ENCODE measurements at regions not wholly inside any gene's neighbourhood (a gene's known extent, or its start where the extent isn't known, plus 50 kb on each side); places are given as distances from the start of the nearest gene placed in this dataset.

DNA sequence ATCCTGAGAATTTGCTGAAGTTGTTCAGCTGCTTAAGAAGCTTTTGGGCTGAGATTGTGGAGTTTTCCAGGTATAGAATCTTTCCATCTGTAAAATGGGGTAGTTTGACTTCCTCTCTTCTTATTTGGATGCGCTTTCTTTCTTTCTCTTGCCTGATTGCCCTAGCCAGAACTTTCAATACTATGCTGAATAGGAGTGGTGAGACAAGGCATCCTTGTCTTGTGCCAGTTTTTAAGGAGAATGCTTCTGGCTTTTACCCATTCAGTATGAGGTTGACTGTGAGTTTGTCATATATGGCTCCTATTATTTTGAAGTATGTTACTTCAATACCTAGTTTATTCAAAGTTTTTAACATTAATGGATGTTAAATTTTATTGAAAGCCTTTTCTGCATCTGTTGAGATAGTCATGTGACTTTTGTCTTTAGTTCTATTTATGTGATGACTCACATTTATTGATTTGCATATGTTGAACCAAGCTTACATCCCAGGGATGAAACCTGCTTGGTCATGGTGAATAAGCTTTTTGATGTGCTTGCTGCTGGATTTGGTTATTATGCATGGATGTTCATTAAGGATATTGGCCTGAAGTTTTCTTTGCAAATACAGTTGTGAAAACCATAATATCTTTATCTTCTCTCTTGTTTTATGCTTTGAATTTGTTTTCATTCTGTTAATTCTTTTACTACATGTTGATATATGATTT, 573.8 kb upstream of the NDST4 start:
- no peak for TF ChIP-seq POLR2A (IDR thresholded peaks at IDR 0.05)
- no peak for TF ChIP-seq CTCF (IDR thresholded peaks at IDR 0.05)
- 89 to 90% methylated on average over 1 of the region's 1 CpG for WGBS, 2 donors
- intact Hi-C loops (cut with DNase I; ENCODE audit: low total_unique reads) = loop anchor here (5.0 kb wide), 1 partner anchor 1720 kb away; no protein-coding TSS in a partner anchor
- no peak overlapping the region for H3K4me3 ChIP-seq (ENCODE audit: low read depth, poor library complexity, severe bottlenecking)
- DNase-seq (ENCODE audit: low spot score in 2 of 2) = no peak

- WGBS, 2 donors = 96% methylated on average over 29 to 32 of the region's 47 CpGs
- DNase-seq (ENCODE audit: low spot score in 2 of 2) = no peak
Observed at GRCh38 chr4:115678425-115678941, 565.1 kb upstream of the NDST4 start.

GRCh38 chr4:115675719-115676118, 562.3 kb upstream of the NDST4 start:
- TF ChIP-seq POLR2A (IDR thresholded peaks at IDR 0.05) = no peak
- no peak for TF ChIP-seq CTCF (IDR thresholded peaks at IDR 0.05)
- WGBS, 2 donors = 19% methylated on average over 1 of the region's 1 CpG
- no peak overlapping the region for H3K4me3 ChIP-seq (ENCODE audit: low read depth, poor library complexity, severe bottlenecking)
- intact Hi-C loops (cut with DNase I; ENCODE audit: low total_unique reads) = no loop called here
- DNase-seq (ENCODE audit: low spot score in 2 of 2) = no peak

More at GRCh38 chr4:115678425-115678941, 565.1 kb upstream of the NDST4 start:
- TF ChIP-seq CTCF (IDR thresholded peaks at IDR 0.05) = no peak
- H3K4me3 ChIP-seq (ENCODE audit: low read depth, poor library complexity, severe bottlenecking) = no peak overlapping the region
- intact Hi-C loops (cut with DNase I; ENCODE audit: low total_unique reads) = no loop called here

DNA sequence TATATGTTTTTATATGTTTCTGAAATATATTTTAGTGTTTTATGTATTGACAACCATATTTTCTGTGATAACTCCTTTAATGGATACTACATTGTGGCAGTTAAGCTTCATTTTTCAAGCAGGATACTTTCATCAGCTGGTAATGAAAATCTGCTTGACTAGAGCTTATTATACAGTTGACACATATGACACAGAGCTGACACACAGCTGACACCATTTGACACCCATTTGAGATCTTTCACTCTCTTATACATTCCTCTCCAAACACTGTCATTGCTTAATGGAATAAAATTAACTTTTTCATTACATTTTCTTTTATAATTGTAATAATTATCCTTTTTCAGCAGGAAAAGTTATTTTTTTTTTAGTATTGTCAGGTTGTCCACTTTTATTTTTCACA, 561.1 kb upstream of the NDST4 start:
- intact Hi-C loops (cut with DNase I; ENCODE audit: low total_unique reads) = no loop called here
- DNase-seq (ENCODE audit: low spot score in 2 of 2) = no peak
- no peak overlapping the region for H3K4me3 ChIP-seq (ENCODE audit: low read depth, poor library complexity, severe bottlenecking)
- TF ChIP-seq CTCF (IDR thresholded peaks at IDR 0.05) (no peak), POLR2A (IDR thresholded peaks at IDR 0.05) (no peak)

DNA sequence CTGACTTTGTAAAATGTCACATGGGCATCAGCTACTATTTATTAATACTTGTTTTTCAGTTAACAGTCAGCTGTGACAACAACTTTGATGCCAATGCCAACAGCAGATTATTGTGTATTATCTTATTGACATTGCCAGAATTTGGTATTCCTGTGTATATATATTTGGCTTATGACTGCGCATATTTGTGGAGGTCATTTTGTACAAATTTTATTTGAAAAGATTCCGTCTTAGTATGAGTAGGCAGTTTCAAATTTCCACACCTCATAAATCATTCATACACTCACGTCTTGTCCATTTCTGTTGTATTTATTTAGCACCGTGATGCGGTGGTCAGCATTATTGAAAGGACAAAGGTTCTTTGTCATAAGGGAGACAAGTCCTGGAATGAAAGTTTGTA, 558.2 kb upstream of the NDST4 start:
- no peak overlapping the region for H3K4me3 ChIP-seq (ENCODE audit: low read depth, poor library complexity, severe bottlenecking)
- TF ChIP-seq CTCF (IDR thresholded peaks at IDR 0.05) = no peak
- TF ChIP-seq POLR2A (IDR thresholded peaks at IDR 0.05) = no peak
- DNase-seq (ENCODE audit: low spot score in 2 of 2) = no peak
- intact Hi-C loops (cut with DNase I; ENCODE audit: low total_unique reads) = no loop called here
- 49 to 56% methylated on average over 5 of the region's 5 CpGs for WGBS, 2 donors

DNA sequence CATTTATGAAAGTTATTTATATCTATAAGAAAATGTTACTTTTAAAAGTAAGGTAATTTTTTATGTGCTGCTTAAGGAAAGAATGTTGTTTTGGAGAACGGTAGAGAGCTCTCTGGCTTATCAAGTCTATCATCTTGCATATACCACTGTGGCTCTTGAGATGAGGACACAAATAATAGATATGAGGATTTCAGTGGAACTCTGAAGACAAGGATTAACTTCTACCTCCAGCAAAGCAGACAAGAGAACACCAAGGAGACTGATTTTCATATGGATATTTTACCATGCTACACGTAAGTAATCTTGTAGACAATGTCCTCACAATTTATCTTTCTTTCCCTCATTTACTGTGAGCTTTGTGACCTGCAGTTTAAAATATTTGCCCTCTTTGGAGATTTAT, 557.5 kb upstream of the NDST4 start:
- DNase-seq (ENCODE audit: low spot score in 2 of 2) = no peak
- no peak overlapping the region for H3K4me3 ChIP-seq (ENCODE audit: low read depth, poor library complexity, severe bottlenecking)
- TF ChIP-seq CTCF (IDR thresholded peaks at IDR 0.05) (no peak), POLR2A (IDR thresholded peaks at IDR 0.05) (no peak)
- WGBS, 2 donors = 68 to 71% methylated on average over 2 of the region's 2 CpGs
- intact Hi-C loops (cut with DNase I; ENCODE audit: low total_unique reads) = no loop called here

Measured in lower leg skin (tissue), 4 donors.